ENCODE measurements at regions not wholly inside any gene's neighbourhood (a gene's known extent, or its start where the extent isn't known, plus 50 kb on each side); places are given as distances from the start of the nearest gene placed in this dataset.

- TF ChIP-seq CTCF (conservative IDR thresholded peaks at IDR 0.05; ENCODE audit: low read depth, low read length): no peak
- TF ChIP-seq EZH2 (IDR thresholded peaks at IDR 0.05; ENCODE audit: low read length, unreplicated experiment): no peak
Observed at GRCh38 chr2:176682278-176682677, 413.0 kb downstream of the MTX2 start.
